ENCODE measurements at regions not wholly inside any gene's neighbourhood (a gene's known extent, or its start where the extent isn't known, plus 50 kb on each side); places are given as distances from the start of the nearest gene placed in this dataset.

DNA sequence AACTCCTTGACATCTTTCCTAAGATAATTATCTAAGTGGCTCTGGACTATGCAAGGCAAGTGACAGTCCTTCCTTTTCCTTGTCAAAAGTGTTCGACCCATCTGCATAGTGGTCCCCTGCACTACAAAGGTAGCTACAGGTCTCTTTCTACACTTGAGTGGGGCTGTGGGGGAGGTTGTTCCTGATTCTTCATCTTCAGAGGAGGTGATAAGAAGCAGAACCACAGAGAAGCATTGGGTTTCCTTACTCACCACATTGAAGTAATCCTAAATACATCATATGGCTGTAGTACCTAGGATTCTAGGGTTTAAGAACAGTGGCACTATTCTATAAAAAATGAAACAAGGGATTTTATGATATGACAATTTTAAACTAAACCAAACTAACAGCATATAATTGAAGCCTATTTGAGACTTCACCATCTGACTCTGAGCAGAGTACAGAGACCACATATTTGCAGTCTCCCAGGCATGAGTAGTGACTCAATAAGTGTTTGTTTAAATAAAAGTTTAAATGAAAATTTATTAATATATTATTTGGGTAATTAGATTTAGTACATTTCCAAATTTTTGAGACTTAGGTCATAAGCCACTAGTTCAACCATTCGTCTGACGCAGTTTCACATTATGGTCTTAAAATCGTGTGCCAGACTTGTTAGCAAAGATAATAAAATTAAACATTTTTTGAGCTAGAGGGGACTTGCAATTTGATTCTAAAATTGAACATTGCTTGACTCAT lies 54.9 kb upstream of the NEK7 start (continued):
- TF ChIP-seq WRNIP1 (IDR thresholded peaks at IDR 0.05; ENCODE audit: borderline replicate concordance, low read depth, low read length) = no peak
- no peak for TF ChIP-seq PAX5 (IDR thresholded peaks at IDR 0.05; ENCODE audit: borderline replicate concordance, low read depth, low read length)
- TF ChIP-seq HCFC1 (IDR thresholded peaks at IDR 0.05; ENCODE audit: low read length) = no peak
- TF ChIP-seq BCL11A (IDR thresholded peaks at IDR 0.05; ENCODE audit: low read depth, low read length) = no peak
- TF ChIP-seq LARP7 (IDR thresholded peaks at IDR 0.05) = no peak
- no peak for TF ChIP-seq PAX8 (IDR thresholded peaks at IDR 0.05)

DNA sequence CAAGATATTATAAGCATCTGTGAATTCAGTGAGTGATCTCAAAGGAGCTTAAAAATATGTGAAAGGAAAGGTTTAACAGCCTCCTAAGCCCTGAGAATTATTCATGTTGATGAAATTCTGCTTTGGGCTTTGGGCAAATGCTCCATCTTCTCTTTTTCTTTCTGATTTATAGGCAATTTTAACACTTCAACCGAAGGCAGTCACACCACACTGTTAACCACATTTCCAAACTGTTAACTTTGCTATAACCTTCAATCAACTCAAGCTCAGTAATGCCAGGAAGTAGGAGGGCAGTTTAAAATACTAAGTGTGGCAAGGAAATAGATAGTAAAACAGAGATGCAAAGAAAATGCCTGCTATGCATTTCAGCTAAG lies 54.4 kb upstream of the NEK7 start:
- Histone ChIP-seq H3K36me3 (ENCODE audit: control insufficient read depth in 2 of 2, insufficient read depth in 2 of 2, low read length in 1 of 2) (no peaks in the 10 kb centered on the region), H3K4me2 (ENCODE audit: control insufficient read depth, insufficient read depth) (no peak overlapping the region), H3K9me3 (replicated peaks; ENCODE audit: control insufficient read depth, insufficient read depth, low read length) (no peaks in the 10 kb centered on the region), H3K4me3 (no peak overlapping the region), H2AFZ (ENCODE audit: control insufficient read depth, low read depth, low read length) (no peak overlapping the region), H3K27me3 (replicated peaks in 1 of 2; ENCODE audit: control insufficient read depth in 2 of 2, insufficient read depth in 2 of 2, low read length in 1 of 2) (no peaks in the 10 kb centered on the region), H3K9ac (ENCODE audit: control insufficient read depth, insufficient read depth, low read length) (no peak overlapping the region), H4K20me1 (ENCODE audit: control insufficient read depth, insufficient read depth) (no peaks in the 10 kb centered on the region), H3K79me2 (ENCODE audit: control insufficient read depth, insufficient read depth, low read length) (no peaks in the 10 kb centered on the region), H3K27ac (ENCODE audit: control insufficient read depth, insufficient read depth) (no peak overlapping the region), H3K4me1 (ENCODE audit: control insufficient read depth, insufficient read depth, low read length) (no peaks in the 10 kb centered on the region)
- FAIRE-seq (no peak), DNase-seq (ENCODE audit: low read depth, low spot score) (no peak), ATAC-seq (no peak)
- in situ Hi-C loops (cut with MboI) = no loop called here
- BruUV-seq (replicated peaks) = no TSS peak
- WGBS (ENCODE audit: insufficient coverage, insufficient replicate concordance, low lambda C conversion rate, missing lambda C conversion rate) = 0% methylated on average over 1 of the region's 1 CpG
- intact Hi-C loops (cut with micrococcal nuclease; ENCODE audit: unreplicated experiment) = no loop called here
- SMC1A ChIA-PET (ENCODE audit: uncharacterized antibody, unreplicated experiment) = interaction anchor here (1.4 to 1.5 kb wide), 2 partner anchors 51 to 97 kb away, joined by 3 to 4 read pairs; no protein-coding TSS in a partner anchor
- CTCF ChIA-PET = interaction anchor here (0.7 to 1.4 kb wide), 4 partner anchors 10 to 365 kb away, joined by 3 read pairs; no protein-coding TSS in a partner anchor
- RAD21 ChIA-PET (ENCODE audit: unreplicated experiment) = no interaction called here
- POLR2A ChIA-PET = no interaction called here
- no peak for TF ChIP-seq IKZF2 (IDR thresholded peaks at IDR 0.05)
- no peak for TF ChIP-seq DPF2 (IDR thresholded peaks at IDR 0.05)
- TF ChIP-seq MTA3 (IDR thresholded peaks at IDR 0.05; ENCODE audit: borderline replicate concordance, low read length) = no peak
- TF ChIP-seq, protein P1, sequence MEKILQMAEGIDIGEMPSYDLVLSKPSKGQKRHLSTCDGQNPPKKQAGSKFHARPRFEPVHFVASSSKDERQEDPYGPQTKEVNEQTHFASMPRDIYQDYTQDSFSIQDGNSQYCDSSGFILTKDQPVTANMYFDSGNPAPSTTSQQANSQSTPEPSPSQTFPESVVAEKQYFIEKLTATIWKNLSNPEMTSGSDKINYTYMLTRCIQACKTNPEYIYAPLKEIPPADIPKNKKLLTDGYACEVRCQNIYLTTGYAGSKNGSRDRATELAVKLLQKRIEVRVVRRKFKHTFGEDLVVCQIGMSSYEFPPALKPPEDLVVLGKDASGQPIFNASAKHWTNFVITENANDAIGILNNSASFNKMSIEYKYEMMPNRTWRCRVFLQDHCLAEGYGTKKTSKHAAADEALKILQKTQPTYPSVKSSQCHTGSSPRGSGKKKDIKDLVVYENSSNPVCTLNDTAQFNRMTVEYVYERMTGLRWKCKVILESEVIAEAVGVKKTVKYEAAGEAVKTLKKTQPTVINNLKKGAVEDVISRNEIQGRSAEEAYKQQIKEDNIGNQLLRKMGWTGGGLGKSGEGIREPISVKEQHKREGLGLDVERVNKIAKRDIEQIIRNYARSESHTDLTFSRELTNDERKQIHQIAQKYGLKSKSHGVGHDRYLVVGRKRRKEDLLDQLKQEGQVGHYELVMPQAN (conservative IDR thresholded peaks at IDR 0.05) = no peak
- no peak for TF ChIP-seq RAD21 (IDR thresholded peaks at IDR 0.05; ENCODE audit: insufficient read depth, low read depth, low read length)
- no peak for TF ChIP-seq STAT1 (conservative IDR thresholded peaks at IDR 0.05)
- TF ChIP-seq MYC (IDR thresholded peaks at IDR 0.05; ENCODE audit: insufficient read depth, insufficient read length, insufficient replicate concordance, low read length, severe bottlenecking) = no peak
- no peak for TF ChIP-seq CBFB (IDR thresholded peaks at IDR 0.05; ENCODE audit: low read depth)
- TF ChIP-seq, protein P2, sequence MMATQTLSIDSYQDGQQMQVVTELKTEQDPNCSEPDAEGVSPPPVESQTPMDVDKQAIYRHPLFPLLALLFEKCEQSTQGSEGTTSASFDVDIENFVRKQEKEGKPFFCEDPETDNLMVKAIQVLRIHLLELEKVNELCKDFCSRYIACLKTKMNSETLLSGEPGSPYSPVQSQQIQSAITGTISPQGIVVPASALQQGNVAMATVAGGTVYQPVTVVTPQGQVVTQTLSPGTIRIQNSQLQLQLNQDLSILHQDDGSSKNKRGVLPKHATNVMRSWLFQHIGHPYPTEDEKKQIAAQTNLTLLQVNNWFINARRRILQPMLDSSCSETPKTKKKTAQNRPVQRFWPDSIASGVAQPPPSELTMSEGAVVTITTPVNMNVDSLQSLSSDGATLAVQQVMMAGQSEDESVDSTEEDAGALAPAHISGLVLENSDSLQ (IDR thresholded peaks at IDR 0.05) = no peak
- TF ChIP-seq SREBF1 (IDR thresholded peaks at IDR 0.05; ENCODE audit: low read length) = no peak
- no peak for TF ChIP-seq NFIC (IDR thresholded peaks at IDR 0.05; ENCODE audit: low read depth, low read length)
- no peak for TF ChIP-seq BACH1 (IDR thresholded peaks at IDR 0.05; ENCODE audit: borderline replicate concordance)
- TF ChIP-seq GATAD2B (conservative IDR thresholded peaks at IDR 0.05; ENCODE audit: low read depth) = no peak
- TF ChIP-seq ZNF622 (IDR thresholded peaks at IDR 0.05) = no peak
- TF ChIP-seq, protein P3, sequence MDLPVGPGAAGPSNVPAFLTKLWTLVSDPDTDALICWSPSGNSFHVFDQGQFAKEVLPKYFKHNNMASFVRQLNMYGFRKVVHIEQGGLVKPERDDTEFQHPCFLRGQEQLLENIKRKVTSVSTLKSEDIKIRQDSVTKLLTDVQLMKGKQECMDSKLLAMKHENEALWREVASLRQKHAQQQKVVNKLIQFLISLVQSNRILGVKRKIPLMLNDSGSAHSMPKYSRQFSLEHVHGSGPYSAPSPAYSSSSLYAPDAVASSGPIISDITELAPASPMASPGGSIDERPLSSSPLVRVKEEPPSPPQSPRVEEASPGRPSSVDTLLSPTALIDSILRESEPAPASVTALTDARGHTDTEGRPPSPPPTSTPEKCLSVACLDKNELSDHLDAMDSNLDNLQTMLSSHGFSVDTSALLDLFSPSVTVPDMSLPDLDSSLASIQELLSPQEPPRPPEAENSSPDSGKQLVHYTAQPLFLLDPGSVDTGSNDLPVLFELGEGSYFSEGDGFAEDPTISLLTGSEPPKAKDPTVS (IDR thresholded peaks at IDR 0.05; ENCODE audit: low read depth, low read length) = no peak
